DMS53 (cell line): ENCODE measurements at regions not wholly inside any gene's neighbourhood (a gene's known extent, or its start where the extent isn't known, plus 50 kb on each side); places are given as distances from the start of the nearest gene placed in this dataset.
A peak's percentile ranks its signal among the peaks of the same experiment; 100 is the strongest.

Source experiments
- DNase-seq: peaks from one replicate; lab custom pipeline; 2025; lab: John Stamatoyannopoulos, UW

DNA sequence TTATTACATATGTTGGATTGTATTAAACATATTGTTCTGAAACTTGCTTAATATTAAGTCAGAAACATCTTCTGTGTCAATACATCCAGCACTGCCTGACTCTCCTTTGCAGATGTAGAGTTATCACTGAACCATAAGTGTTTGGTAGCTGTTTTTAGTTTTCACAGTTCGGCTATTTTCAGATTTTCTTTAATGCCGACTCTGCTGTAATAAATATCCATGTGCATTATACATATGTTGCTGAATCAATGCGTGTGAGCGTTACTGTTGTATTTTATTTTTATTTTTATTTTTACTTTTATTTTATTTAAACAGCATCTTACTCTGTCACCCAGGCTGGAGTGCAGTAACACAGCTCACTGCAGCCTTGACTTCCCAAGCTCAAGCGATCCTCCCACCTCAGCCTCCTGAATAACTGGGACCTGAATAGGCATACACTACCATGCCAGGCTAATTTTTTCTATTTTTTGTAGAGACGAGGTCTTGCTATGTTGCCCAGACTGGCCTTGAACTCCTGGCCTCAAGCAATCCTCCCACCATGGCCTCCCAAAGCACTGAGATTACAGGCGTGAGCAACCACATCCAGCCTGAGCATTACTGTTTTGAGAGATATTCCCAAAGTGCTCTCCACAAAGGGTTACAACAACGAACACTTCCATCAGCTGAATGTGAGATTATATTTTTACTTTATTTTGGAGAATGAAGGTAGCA is 50.7 kb upstream of the NOCT start:
- no peak for DNase-seq

DNA sequence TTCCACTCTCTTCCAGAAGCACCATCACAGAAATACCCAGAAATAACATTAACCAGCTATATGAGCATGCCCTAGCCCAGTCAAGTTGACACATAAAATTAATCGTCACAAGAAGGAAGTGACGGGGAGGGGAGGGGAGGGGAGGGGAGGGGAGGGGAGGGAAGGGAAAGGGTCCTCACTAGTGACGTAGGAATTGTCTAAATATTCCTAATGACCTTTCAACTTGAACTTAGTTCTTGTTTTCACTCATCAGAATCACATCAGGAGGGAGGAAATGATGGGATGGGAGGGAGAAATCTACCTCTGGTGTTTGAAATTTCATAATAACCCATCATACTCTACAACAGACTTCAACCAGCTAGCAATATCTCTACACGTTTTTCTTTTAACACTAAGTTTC is 52.2 kb upstream of the NOCT start:
- DNase-seq: no peak

DNA sequence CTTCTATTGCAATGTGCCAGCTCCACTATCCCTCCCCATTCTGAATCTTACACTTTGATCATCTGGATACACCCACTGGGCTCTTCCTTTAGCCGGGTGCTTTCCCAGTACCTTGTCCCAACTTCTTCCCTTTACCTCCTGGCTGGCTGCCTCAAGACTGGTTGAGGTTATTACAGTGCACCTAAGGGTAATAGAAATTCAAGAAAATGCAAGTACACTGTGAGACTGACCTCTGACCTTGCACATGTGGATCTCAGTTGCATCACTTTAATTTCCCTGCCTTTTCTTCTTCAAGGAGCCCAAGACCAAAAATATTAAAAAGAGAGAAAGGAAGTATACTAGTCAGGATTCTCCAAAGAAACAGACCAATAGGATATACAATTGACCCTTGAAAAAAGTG is 53.9 kb upstream of the NOCT start:
- DNase-seq: no peak

DNA sequence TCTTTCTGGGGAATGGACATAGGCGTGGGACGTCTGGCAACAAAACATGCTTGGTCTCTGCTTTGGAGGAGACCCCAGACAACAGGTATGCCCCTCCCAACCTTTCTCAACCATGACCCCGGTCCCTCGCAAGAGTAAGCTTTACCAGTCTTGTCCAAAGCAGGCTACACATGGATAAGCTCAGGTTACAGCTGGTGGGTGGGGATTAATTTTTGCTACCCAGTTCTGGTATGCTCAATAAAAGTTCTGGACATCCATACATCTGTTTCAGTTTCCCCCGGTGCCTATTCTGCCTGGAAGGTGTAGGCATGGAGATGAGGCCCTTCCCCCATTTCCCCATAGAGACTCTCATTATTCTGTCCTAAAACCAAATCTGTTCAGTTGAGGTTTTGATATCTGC is 54.5 kb upstream of the NOCT start:
- DNase-seq: no peak

DNA sequence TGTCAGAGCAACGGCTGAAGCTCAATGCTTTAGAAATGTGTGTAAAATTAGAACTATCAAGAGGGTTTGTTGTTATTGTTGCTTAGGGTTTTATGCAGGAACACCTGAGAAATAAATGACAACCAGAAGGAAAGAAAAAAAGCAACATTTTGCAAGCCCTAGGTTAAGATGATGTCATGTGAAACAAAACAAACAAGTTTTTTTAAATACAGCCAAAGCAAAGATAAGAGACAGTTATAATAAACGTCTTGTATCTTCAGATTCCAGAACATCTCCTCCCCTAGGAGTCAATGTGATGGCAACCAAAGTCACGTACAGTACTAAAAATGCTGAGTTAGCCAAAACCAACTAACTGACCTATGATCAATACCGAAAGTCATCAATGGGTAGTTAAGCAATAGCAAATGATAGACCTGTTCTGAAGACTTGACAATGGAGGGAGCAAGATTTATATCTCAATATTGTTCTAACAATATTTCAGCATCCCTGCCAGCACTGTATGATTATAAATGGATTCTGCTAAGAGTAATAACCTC is 55.3 kb upstream of the NOCT start:
- DNase-seq: no peak

DNA sequence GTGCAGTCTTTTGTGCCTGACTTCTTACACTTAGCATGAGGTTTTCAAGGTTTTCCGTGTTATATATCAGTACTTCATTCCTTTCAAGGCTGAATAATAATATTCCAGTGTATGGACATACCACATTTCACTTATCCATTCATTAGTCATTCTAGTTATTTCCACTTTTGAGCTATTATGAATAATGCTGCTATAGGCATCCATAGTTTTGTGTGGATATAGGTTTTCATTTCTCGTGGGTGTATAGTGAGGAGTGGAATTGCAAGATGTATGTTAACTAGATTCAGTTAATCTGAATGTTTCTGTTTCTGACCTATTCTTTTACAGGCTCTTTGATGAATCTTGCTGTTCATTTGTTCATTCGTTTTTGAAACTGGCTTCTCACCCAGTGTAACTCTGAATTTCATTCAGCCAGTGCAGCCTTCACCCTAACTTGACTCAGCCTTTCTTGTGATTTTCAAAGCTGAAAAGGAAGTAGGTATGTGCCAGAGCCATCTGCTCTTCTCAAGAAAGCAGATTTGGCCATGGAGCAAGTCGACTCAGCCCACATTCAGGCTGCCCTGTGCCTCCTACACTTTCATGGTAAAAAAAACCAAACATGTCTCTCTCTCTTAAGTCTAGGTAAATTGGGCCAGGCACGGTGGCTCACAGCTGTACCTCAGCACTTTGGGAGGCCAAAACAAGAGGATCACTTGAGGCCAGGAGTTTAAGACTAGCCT is 56.3 kb upstream of the NOCT start:
- no peak for DNase-seq

DNA sequence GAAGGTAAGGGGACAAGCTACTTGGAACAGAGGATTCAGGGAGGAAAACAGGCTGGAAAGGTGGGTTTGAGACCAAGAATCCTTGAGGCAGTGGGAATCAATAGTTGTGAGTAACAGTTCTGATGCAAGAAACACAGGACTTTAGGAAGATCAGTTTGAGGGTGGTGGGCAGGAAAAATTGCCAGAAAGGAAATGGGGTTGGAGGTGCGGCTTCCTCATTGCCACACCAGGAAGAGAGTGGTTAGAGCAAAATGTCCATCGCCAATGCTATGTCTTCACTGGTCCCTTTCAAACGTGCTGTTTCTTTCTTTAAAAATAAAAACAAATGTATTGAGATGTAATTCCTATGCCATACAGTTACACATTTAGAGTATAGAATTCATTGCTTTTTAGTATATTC is 57.1 kb upstream of the NOCT start:
- DNase-seq: no peak

DNA sequence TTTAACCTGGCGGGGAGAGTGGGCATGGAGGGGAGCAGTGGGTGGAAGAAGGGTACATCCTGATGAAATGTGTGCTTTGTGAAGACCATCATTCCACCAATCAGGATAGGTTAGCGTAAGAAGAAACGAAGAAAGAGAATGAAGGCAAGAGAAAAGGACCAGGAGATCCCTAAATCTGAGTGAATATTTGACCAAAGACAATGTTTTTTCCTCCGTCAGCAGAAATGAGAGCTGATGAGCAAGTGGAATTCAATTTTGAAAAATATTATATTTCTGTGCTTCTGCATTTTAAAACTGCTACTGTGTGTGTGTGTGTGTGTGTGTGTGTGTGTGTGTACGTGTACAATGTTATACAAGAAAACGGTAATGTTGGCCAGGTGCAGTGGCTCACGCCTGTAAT is 58.3 kb upstream of the NOCT start:
- DNase-seq: no peak

DNA sequence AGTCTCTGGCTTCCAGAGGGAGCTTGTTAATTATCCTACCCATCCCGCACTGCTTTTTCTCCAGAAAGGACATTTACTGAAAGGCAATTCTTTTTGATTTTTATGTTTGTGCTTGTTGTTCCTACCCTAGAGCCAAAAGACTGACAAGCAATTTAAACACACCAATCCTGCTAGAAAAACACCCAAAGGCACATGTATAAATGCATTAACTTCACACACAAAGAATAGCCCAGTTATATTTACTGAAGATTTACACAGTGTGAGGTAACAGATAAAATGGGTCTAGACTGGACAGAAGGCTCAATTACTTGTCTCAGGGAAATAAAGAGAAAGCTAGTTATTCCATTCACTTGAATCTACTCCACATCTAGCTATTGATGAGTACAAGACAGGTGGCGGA is 61.2 kb upstream of the NOCT start:
- DNase-seq: no peak

DNA sequence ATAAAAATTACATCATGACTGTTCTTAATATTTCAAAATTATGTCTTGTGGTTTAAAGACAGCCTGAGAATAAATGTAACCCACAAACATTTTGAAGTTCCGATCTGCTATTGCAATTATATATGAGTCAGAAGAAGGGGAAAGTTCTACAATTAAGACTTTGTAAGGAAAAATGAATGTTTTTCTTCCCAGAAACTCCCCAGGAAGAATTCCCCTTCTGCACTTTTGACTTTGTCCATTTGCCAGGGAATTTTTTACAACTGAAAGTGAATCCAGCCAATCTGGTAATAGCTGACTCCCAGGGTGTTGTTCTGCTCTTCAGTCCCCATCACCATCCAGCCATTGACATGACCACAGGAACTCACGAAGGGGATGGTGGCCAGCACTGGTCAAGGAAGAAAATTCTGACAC is 61.6 kb upstream of the NOCT start:
- no peak for DNase-seq

DNA sequence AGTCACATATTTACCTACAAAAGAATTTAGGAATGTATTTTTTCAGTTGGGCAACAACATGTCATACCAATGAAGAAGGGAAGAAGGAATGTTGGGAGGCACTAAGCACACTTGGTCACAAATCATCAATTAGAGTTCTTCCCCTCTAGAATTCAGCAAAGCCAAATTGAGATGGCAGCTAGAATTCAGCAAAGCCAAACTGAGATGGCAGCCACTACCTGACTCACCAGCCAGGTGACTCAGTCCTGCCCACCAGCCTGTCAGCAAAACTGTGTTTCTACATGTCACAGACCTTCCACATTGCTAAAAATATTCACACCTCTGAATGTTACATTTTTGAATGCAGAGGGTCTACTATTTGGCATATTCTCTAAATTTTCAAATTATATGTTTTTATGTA is 63.2 kb upstream of the NOCT start:
- DNase-seq: no peak

DNA sequence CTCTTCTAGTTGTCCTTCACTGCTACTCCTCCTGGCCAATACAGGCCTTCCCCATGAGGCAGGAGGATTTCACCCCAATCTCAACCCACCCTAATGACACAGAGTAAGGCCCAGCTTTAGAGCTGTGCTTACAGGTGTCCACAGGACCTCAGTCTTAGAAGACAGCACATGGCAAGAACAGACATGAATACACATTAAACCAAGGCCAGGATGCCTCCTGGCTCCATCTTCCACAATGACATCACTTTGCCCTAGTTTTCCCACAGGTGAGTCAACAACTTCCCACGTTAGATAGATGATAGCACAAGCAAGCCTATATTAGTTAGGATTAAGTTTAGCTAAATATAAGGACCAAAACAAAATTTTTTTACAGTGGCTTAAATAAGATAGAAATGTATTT is 63.8 kb upstream of the NOCT start:
- no peak for DNase-seq

DNA sequence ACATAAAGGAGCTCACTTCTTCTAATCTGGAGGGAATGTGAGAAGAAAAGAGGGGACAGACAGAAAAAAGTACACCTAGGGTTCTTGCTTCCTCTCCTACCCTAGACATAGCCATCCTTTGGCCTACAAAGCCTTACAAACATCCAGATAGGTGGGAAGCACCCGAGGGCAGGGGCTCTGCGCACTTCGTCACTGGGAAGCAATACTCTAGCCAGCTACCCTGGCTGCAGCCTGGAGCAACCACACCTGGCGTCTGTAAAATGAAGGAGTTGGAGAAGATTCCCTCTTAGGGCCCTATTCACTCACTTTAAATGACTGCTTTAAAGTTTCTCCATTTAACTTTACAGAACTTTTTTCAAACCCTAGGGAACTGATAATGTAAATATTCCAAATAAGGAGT is 65.7 kb upstream of the NOCT start:
- DNase-seq: no peak

DNA sequence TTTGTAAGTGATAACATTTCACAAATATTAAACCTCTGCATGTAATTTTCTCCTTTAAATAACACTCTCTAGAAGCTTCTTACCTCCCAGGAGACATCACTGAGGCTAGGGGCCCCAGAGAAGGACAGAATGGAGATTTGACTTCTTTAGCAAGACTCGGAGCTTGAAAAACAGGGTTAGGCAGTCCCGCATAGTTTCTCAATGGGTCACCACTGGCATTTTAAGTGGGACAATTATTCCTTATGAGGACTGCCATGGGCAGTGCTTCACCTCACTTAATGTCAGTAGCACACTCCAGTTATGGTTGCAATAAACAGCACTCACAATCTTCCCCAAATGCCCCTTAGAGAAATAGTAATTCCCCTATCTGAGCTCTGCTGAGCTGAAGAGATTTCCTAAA is 66.7 kb upstream of the NOCT start:
- no peak for DNase-seq

DNA sequence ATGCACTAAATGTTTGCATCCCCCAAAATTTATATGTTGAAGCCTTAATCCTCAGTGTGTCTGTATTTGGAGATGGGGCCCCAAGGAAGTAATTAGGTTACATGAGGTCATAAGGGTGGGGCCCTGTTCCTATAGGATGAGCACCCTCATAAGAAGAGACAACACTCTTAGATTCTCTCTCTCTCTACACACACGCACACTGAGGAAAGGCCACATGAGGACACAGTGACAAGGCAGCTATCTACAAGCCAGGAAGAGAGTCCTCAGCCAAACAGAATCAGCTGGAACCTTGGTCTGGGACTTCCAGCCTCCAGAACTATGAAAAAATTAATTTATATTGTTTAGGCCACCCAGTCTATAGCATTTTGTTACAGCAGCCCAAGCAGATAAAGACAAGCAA is 69.3 kb upstream of the NOCT start:
- DNase-seq: peak; percentile 36

DNA sequence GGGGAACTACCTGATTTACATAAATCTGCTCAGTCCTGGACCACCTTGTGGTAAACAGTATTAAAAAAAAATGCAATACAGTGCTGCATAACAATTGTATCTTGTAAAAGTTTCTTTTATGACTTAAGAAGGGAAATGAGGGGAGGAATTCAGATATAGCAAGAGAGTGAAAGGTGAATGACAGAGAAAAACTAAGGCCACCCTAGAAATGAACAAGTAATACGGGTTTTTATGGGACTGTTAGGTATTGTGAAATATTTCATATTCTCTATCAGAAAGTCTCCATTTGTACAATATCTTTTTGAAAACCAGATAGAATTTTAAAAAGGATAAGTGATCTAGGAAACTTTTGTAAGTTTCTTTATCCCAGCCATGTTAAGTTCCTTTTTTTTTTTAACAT is 69.7 kb upstream of the NOCT start:
- DNase-seq: no peak

DNA sequence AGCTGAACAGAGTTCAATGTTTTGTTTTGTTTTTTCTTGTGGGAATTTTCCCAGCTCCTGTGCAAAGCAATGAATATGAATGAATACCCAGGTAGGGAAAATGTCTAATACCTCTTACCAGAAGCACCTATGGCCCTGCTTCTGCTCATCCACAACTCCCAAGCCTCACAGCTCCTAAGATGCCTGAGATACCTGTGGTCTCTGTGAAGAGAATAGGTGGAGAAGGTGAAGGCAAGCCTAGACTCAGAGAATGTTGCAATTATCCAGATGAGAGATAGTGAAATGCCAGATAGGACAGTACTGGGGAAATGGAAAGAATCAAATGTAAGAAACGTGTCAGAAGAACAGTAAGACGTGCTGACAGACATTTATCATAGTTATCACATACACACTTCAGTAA is 70.2 kb upstream of the NOCT start:
- no peak for DNase-seq

DNA sequence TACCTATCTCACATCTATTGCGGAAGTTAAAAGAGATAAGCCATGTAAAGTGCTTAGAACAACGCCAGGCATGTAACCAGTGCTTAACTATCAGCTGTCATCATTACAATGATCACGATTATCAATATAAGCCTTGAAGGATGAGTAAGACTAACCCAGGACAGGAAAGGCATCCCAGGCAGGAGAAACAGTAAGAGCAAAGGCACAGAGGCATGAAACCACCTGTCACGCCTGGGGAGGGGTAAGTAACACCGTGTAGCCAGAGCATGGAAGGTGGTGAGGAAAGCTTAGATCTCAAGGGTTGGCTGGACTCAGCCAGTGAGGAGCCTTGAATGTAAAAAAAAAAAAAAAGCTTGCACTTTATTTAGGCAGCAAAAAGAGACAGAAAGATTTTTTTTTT is 71.7 kb upstream of the NOCT start:
- no peak for DNase-seq

DNA sequence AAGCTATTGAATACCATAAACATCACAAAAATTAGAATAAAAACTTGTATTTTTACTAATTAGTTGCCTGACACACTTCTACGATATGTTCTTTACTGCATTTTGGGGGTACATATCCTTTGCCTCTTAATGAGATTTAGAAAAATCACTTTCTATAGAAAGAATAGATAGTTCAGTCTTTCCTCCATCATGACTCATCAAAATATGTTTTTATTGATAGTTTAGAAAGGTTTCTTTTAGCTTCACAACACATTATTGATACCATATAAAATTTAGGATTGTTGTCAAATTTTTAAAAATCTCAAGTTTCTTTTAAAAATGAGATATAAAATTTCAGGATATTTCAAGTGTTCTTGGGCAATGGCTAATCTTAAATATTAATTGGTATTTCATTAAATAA is 74.5 kb upstream of the NOCT start:
- no peak for DNase-seq

DNA sequence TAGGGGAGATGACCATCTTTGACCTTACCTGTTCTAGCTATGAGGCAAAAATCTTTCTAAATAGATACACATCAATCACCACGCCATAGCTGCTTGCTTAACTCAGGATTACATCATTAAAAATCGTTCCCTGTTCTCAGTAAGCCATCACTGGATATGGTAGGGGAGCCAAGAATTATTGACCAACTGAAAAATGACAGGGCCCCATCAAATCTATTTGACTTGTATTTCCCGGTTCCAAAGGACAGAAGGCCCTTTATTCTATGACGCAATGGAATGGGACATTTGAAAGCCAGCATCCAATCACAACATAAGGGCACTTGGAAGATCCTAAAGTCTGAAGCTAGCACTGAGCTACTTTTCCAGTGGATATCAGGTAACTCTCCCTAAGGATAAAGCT is 75.6 kb upstream of the NOCT start:
- DNase-seq: no peak

DNA sequence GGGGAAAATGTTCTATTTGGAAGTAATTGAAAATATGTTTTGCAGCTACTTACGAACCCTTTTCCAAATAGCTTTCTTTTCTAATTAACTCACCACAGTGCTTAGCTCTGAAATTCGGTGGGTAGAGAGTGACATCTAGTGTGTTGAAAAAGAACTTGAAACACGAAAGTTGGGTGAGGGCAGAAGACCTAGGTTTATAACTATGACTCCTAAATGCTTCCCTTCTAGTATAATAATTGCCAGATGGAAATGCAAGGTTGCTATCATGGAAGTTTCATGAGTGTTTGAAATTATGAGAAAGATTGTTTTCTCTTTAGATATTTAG is 77.3 kb upstream of the NOCT start:
- DNase-seq: peak; percentile 63

DNA sequence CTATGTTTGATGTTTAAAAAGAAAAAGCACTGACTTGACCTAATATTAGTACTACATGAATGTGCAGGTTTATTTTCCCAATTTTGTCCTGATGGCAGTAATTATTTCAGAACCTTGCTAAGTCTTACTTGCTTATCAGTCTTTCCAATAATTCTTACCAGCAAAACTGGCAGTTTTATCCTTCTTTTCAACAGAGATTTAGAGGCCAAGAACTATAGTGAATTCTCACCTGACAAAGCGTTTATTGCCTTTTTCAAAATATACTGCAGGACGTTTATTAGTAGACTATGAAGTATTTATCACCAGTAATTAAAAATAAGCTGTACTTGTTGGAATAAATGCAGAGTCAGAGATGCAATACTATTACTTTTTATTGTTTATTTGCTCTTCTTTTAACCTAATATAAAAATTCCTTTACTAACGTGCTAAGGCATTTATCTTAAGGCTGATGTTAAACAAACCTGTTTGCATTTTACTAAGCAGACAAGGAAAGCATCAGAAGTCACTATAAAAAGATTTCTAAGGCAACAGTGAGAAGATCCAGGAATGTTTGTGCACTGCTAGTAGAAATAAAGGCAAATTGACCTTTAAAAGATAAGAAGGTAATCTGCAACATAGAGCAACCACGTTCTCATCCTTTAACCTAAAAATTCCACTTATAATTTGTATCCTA is 80.3 kb upstream of the NOCT start:
- DNase-seq: no peak

DNA sequence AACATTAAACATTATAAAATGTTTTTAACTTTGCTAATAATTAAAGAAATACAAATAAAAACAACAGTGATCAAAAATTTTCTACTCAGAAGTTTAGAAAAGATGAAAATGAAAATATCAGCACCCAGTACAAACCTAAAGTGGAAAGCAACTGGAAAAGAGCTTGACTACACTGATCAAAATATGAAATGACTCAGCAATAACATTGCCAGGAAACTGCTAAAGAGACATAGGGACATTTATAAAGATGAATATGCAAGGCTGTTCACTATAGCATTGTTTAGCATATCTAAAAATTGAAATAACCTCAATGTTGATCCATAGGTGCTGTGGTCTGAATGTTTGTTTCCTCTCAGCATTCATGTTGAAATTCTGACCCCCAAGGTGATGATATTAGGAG is 88.5 kb upstream of the NOCT start:
- no peak for DNase-seq
